Fibroblast of skin of back (primary cell): ENCODE measurements at regions not wholly inside any gene's neighbourhood (a gene's known extent, or its start where the extent isn't known, plus 50 kb on each side); places are given as distances from the start of the nearest gene placed in this dataset.
"Not testable (repeated sequence)": the region's sequence is repeated elsewhere in the genome, so short reads cannot be mapped to it uniquely, and the experiment has no call there.

ENCODE experiments used
- DNase-seq: peaks from one replicate; pipeline ENCODE4 v3.0.0-alpha.2; 2013

DNA sequence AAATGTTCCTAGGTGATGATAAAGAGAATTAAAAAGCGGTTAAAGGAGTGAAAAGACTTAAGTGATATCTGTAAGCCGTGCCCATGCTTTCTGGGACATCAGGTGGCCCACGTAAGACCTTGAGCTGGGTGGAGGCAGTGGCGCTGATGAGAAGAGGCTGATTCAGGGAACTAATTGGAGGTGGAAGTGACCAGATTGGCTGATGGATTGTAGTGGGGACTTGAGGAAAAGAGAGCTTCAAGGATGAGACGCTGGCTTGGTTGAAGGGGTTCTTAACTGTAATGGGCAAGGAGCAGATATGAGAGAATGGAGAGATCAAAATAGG, 69.1 kb upstream of the EP300 start:
- no peak for DNase-seq

DNA sequence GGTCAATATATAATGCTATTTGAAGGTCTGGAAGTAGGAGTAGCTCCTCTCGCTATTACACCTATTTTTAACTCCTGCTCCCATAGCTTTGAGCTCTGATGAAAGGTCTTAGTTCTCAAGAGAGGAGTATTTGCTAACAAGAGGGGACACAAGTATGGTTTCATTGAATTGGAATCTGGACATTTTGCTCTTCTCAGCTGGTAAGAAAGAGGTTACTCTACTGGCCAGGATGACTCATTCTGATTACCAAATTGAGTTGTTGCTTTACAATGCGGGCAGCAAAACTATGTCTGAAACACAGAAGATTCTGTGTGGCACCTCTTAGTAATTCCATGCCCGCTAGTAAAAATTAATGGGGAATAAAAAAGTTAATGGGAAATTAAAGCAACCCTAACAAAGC, 63.6 kb upstream of the EP300 start:
- DNase-seq = peak; percentile 82

DNA sequence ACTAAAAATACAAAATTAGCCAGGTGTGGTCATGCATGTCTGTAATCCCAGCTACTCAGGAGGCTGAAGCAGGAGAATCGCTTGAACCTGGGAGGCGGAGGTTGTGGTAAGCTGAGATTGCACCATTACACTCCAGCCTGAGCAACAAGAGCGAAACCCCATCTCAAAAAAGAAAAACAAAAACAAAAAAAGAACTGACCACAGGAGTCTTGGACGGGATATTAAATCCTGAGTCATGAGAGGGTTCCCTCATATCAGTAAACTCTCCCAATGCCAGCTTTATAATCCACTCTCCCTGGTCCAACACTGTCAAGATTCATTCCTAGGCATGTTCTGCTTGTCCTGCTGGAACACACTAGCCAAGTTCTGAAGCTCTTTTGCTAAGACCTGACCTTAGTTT, 61.5 kb upstream of the EP300 start:
- DNase-seq = peak; percentile 11

DNA sequence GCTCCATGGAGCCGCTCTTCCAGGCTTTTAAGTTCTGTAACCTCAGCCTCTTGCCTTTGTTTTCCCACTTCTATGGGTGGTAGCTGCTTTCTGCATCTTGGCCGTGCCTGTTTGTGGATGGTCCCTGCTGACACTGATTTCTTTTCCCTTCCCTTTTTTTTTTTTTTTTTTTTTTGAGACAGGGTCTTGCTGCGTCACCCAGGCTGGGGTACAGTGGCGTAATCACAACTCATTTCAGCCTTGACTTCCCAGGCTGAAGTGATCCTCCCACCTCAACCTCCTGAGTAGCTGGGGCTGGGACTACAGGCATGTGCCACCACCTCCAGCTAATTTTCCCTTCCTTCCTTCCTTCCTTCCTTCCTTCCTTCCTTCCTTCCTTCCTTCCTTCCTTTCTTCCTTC, 57.7 kb upstream of the EP300 start:
- DNase-seq = no peak

DNA sequence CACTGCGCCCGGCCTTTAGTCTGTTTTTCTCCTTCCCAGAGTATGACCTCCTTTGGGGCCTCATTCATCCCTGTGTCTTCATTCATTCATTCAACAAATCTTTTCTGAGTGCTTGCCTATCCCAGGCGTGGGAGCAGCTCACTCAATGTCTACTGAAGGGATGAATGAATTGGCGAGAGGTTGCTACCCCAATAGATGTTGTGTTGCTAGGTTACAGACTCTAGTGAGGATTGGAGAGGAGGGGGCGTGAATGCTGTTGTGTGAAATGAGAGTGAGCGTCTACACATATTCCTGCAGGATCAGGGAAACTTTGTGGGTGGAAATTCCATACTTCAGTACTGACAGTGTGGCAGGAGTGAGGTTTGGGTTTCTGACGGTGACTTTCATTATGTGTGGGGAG, 55.5 kb upstream of the EP300 start:
- no peak for DNase-seq

DNA sequence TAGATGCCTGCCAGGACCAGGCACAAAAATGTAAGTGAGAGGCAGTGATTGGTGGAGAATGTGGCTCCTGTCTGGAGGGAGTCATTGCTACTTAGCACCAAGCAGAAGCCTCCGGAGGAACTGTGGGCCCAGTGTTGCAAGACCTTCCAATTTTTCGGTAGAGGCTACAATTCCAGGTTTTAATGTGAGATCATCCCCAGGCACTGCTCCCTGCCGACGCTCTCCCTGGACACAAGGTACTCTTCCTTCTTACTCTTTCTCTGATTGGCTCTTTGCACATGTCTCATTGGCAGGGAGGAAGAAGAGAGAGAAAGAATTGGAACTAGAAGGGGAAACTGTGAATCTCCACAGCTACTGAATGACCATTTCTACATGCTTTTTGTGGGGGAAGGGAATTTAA, 53.7 kb upstream of the EP300 start:
- DNase-seq = no peak

DNA sequence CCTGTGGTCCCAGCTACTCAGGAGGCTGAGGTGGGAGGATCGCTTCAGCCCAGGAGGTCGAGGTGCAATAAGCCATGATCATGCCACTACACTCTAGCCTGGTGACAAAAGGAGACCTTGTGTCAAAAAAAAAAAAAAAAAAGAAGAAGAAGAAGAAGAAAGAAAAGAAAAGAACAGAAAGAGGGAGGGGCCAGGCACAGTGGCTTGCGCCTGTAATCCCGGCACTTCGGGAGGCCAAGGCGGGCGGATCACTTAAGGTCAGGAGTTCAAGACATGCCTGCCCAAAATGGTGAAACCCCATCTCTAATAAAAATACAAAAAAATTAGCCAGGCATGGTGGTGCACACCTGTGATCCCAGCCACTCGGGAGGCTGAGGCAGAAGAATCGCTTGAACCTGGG, 52.8 kb upstream of the EP300 start:
- DNase-seq = not testable (repeated sequence)

DNA sequence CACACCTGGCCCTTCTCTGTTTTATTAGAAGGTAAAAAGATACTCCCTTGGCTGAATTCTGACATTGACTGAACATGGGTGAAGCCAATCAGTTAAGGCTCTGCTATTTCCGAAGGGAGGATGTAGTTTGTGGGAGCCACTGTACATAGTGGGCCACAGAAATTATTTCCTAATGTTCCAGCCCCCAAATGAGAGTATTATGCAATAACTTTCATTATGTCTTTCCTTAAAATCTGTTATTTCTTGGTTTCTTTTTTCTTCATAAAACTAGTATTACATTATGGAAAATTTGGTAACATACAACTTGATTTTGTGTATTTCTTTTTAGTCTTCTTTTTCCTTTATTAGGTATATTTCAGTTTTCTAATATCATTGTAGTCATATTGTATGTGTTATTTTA, 51.9 kb upstream of the EP300 start:
- DNase-seq = no peak

DNA sequence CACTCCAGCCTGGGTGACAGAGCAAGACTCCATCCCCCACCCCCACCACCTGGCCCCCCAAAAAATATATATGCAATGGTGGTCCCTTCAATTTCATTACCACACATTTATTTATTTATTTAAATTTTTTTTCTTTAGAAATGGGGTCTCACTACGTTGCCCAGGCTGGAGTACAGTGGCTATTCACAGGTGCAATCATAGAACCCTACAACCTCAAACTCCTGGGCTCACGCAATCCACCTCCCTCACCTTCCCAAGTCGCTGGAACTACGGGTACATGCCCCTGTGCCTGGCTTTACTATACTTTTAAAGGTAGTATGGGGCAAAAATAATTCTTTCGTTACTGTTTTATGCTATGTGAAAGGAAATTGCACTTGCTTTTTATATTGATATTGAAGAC, 50.9 kb upstream of the EP300 start:
- DNase-seq = no peak
